Ovary (tissue), 3 donors: ENCODE measurements at regions not wholly inside any gene's neighbourhood (a gene's known extent, or its start where the extent isn't known, plus 50 kb on each side); places are given as distances from the start of the nearest gene placed in this dataset.

Experiments
- CTCF ChIP-seq, 3 donors: fragments of 450-650 bp in 2 of 3; fragments of 200-600 bp in 1 of 3; IDR thresholded peaks; one replicate each; pipeline versions ENCODE4 v1.5.1 to v1.8.0; 2016 to 2022; ENCODE audit warnings: antibody characterized with exemption in 3 of 3, mild to moderate bottlenecking in 1 of 3
- EP300 ChIP-seq: sonication (generic); formaldehyde crosslinking; IDR thresholded peaks from one replicate; pipeline ENCODE4 v1.6.1; 2017; ENCODE audit warnings: antibody characterized with exemption
- POLR2A ChIP-seq: fragments of 450-650 bp; IDR thresholded peaks from one replicate; pipeline ENCODE4 v1.6.1; 2017; ENCODE audit warnings: antibody characterized with exemption, mild to moderate bottlenecking, moderate library complexity
- donor health status: DM: no; HTN: no; CAD: no.

GRCh38 chr21:39096754-39097153 lies 86.5 kb downstream of the PSMG1 start:
- no peak for TF ChIP-seq POLR2A
- no peak for TF ChIP-seq CTCF (IDR thresholded peaks at IDR 0.05)
- TF ChIP-seq EP300: no peak
